Activated CD8-positive, alpha-beta memory T cell treated with anti-CD3 and anti-CD28 coated beads for 48 hours (primary cell): ENCODE measurements at regions not wholly inside any gene's neighbourhood (a gene's known extent, or its start where the extent isn't known, plus 50 kb on each side); places are given as distances from the start of the nearest gene placed in this dataset.

Experiments
- DNase-seq, 3 experiments: peaks; one replicate each; pipeline ENCODE4 v3.0.0-alpha.2; 2020; ENCODE audit warnings: low read depth in 2 of 3, low spot score in 2 of 3

- DNase-seq: no peak
Observed at GRCh38 chr5:88399561-88399960, 130.9 kb upstream of the TMEM161B start.

GRCh38 chr5:88398316-88398715 lies 129.7 kb upstream of the TMEM161B start:
- no peak for DNase-seq

GRCh38 chr5:88396751-88397281 lies 128.2 kb upstream of the TMEM161B start:
- DNase-seq: no peak

- no peak for DNase-seq
Observed at GRCh38 chr5:88396000-88396535, 127.4 kb upstream of the TMEM161B start.

GRCh38 chr5:88395264-88395663 lies 126.6 kb upstream of the TMEM161B start:
- DNase-seq: no peak

GRCh38 chr5:88394536-88395175 lies 126.0 kb upstream of the TMEM161B start:
- no peak for DNase-seq

GRCh38 chr5:88393716-88394535 lies 125.3 kb upstream of the TMEM161B start:
- DNase-seq: no peak

- DNase-seq: no peak
Observed at GRCh38 chr5:88393042-88393441, 124.4 kb upstream of the TMEM161B start.

- DNase-seq: no peak
Observed at GRCh38 chr5:88391991-88392390, 123.3 kb upstream of the TMEM161B start.

GRCh38 chr5:88391116-88391515 lies 122.5 kb upstream of the TMEM161B start:
- DNase-seq: no peak

GRCh38 chr5:88390481-88390880 lies 121.8 kb upstream of the TMEM161B start:
- no peak for DNase-seq

- no peak for DNase-seq
Observed at GRCh38 chr5:88390096-88390441, 121.4 kb upstream of the TMEM161B start.

- no peak for DNase-seq
Observed at GRCh38 chr5:88389338-88390095, 120.9 kb upstream of the TMEM161B start.

- no peak for DNase-seq
Observed at GRCh38 chr5:88388476-88389337, 120.1 kb upstream of the TMEM161B start.

GRCh38 chr5:88384886-88385285 lies 116.2 kb upstream of the TMEM161B start:
- no peak for DNase-seq

- no peak for DNase-seq
Observed at GRCh38 chr5:88380332-88380731, 111.7 kb upstream of the TMEM161B start.

GRCh38 chr5:88377705-88378656 lies 109.3 kb upstream of the TMEM161B start:
- DNase-seq: no peak

- DNase-seq: no peak
Observed at GRCh38 chr5:88377240-88377639, 108.6 kb upstream of the TMEM161B start.

- no peak for DNase-seq
Observed at GRCh38 chr5:88376728-88377127, 108.1 kb upstream of the TMEM161B start.
